Ammon's horn (tissue), 1 donor: ENCODE measurements at regions not wholly inside any gene's neighbourhood (a gene's known extent, or its start where the extent isn't known, plus 50 kb on each side); places are given as distances from the start of the nearest gene placed in this dataset.
"Not testable (repeated sequence)": the region's sequence is repeated elsewhere in the genome, so short reads cannot be mapped to it uniquely, and the experiment has no call there.

Experiments used
- DNase-seq: peaks from one replicate; pipeline ENCODE4 v3.0.0-alpha.2; 2016; ENCODE audit warnings: low spot score

GRCh38 chr13:65943708-65944107 is 1286.4 kb downstream of the PCDH9 start:
- no peak for DNase-seq

GRCh38 chr13:65943024-65943423 is 1287.1 kb downstream of the PCDH9 start:
- no peak for DNase-seq

- no peak for DNase-seq
Measured at GRCh38 chr13:65940720-65941119, 1289.4 kb downstream of the PCDH9 start.

GRCh38 chr13:65937251-65937650 is 1292.9 kb downstream of the PCDH9 start:
- DNase-seq = no peak

- no peak for DNase-seq
Measured at GRCh38 chr13:65936249-65936648, 1293.9 kb downstream of the PCDH9 start.

- DNase-seq = no peak
Measured at GRCh38 chr13:65932587-65933239, 1297.4 kb downstream of the PCDH9 start.

- no peak for DNase-seq
Measured at GRCh38 chr13:65932013-65932412, 1298.1 kb downstream of the PCDH9 start.

GRCh38 chr13:65929436-65929835 is 1300.7 kb downstream of the PCDH9 start:
- no peak for DNase-seq

- peak; percentile 6 for DNase-seq
Measured at GRCh38 chr13:65926750-65927171, 1303.4 kb downstream of the PCDH9 start.

- not testable (repeated sequence) for DNase-seq
Measured at GRCh38 chr13:65922846-65923245, 1307.3 kb downstream of the PCDH9 start.

- DNase-seq = no peak
Measured at GRCh38 chr13:65921933-65922332, 1308.2 kb downstream of the PCDH9 start.

GRCh38 chr13:65917731-65918130 is 1312.4 kb downstream of the PCDH9 start:
- no peak for DNase-seq

GRCh38 chr13:65915195-65915594 is 1314.9 kb downstream of the PCDH9 start:
- no peak for DNase-seq

- DNase-seq = no peak
Measured at GRCh38 chr13:65914716-65915115, 1315.4 kb downstream of the PCDH9 start.

GRCh38 chr13:65913173-65913572 is 1317.0 kb downstream of the PCDH9 start:
- DNase-seq = no peak

- DNase-seq = no peak
Measured at GRCh38 chr13:65912516-65912915, 1317.6 kb downstream of the PCDH9 start.

- DNase-seq = no peak
Measured at GRCh38 chr13:65911546-65912193, 1318.5 kb downstream of the PCDH9 start.

GRCh38 chr13:65909501-65909900 is 1320.6 kb downstream of the PCDH9 start:
- DNase-seq = no peak

GRCh38 chr13:65907666-65908525 is 1322.2 kb downstream of the PCDH9 start:
- no peak for DNase-seq

GRCh38 chr13:65901723-65902122 is 1328.4 kb downstream of the PCDH9 start:
- DNase-seq = no peak

GRCh38 chr13:65894049-65894448 is 1336.1 kb downstream of the PCDH9 start:
- DNase-seq = no peak

- no peak for DNase-seq
Measured at GRCh38 chr13:65892859-65893258, 1337.3 kb downstream of the PCDH9 start.

- no peak for DNase-seq
Measured at GRCh38 chr13:65889368-65889767, 1340.8 kb downstream of the PCDH9 start.
